PC-3 (cell line): ENCODE measurements at regions not wholly inside any gene's neighbourhood (a gene's known extent, or its start where the extent isn't known, plus 50 kb on each side); places are given as distances from the start of the nearest gene placed in this dataset.

Experiments used
- ATAC-seq: fragments of 200-7000 bp; cut with Tn5 transposase; 2 replicates; pipeline ENCODE4 v1.9.1; 2020; ENCODE audit warnings: mild to moderate bottlenecking, moderate library complexity
- BruUV-seq: library from RNA; stranded (reverse); fragments of 400-500 nt; replicated peaks from 2 replicates; lab custom pipeline; 2021; lab: Mats Ljungman, UMichigan
- CTCF ChIA-PET: fragments of 300-600 bp; sonication (Branson Sonifier 250); formaldehyde crosslinking; loops from one replicate; lab custom pipeline; 2022; ENCODE audit warnings: antibody characterized with exemption; lab: Charles Lee
- POLR2A ChIA-PET: fragments of 300-600 bp; sonication (Branson Sonifier 250); formaldehyde crosslinking; loops from one replicate; lab custom pipeline; 2022; ENCODE audit warnings: antibody characterized with exemption; ENCODE audit not compliant: unreplicated experiment; lab: Charles Lee
- DNase-seq: peaks from one replicate; pipeline ENCODE4 v3.0.0-alpha.2; 2015
- H2AFZ ChIP-seq: fragments of 300-600 bp; sonication (generic); 2 replicates; pipeline ENCODE4 v1.6.0; 2016; ENCODE audit warnings: antibody characterized with exemption, low read length
- H3F3A ChIP-seq: fragments of 300-600 bp; sonication (generic); one replicate; pipeline ENCODE4 v1.6.0; 2017; ENCODE audit warnings: antibody characterized with exemption, low read length, control low read depth, mild to moderate bottlenecking; ENCODE audit not compliant: unreplicated experiment
- H3K27ac ChIP-seq: fragments of 300-600 bp; sonication (generic); 2 replicates; pipeline ENCODE4 v1.5.1; 2016; ENCODE audit warnings: mild to moderate bottlenecking, low read length
- H3K27me3 ChIP-seq: fragments of 300-600 bp; sonication (generic); 2 replicates; pipeline ENCODE4 v1.6.1; 2016; ENCODE audit warnings: low read length, mixed read lengths
- H3K36me3 ChIP-seq: fragments of 300-600 bp; sonication (generic); 2 replicates; pipeline ENCODE4 v1.6.1; 2016; ENCODE audit warnings: low read depth, mixed run types, low read length, mixed read lengths
- H3K4me1 ChIP-seq: fragments of 300-600 bp; sonication (generic); 2 replicates; pipeline ENCODE4 v1.5.1; 2016; ENCODE audit warnings: low read length; ENCODE audit not compliant: insufficient read depth
- H3K4me2 ChIP-seq: fragments of 300-600 bp; sonication (generic); 2 replicates; pipeline ENCODE4 v1.6.0; 2016; ENCODE audit warnings: low read length
- H3K4me3 ChIP-seq: fragments of 300-600 bp; sonication (generic); 2 replicates; pipeline ENCODE4 v1.5.1; 2016; ENCODE audit warnings: mild to moderate bottlenecking, low read length, mixed read lengths
- H3K79me2 ChIP-seq: fragments of 300-600 bp; sonication (generic); 2 replicates; pipeline ENCODE4 v1.6.1; 2017; ENCODE audit warnings: low read length, mixed read lengths
- H3K9ac ChIP-seq: fragments of 300-600 bp; sonication (generic); 2 replicates; pipeline ENCODE4 v1.6.0; 2016; ENCODE audit warnings: mild to moderate bottlenecking, low read length
- H3K9me2 ChIP-seq: fragments of 300-600 bp; sonication (generic); replicated peaks from 2 replicates; pipeline ENCODE4 v1.6.1; 2016; ENCODE audit warnings: mixed run types, low read length, mixed read lengths
- H3K9me3 ChIP-seq: fragments of 300-600 bp; sonication (generic); 2 replicates; pipeline ENCODE4 v1.6.1; 2016; ENCODE audit warnings: low read length, mixed read lengths
- H4K20me1 ChIP-seq: fragments of 300-600 bp; sonication (generic); 2 replicates; pipeline ENCODE4 v1.6.1; 2016; ENCODE audit warnings: low read length, mixed read lengths
- EZH2 ChIP-seq: fragments of 300-600 bp; sonication (generic); IDR thresholded peaks from one replicate; pipeline ENCODE4 v1.6.1; 2017; ENCODE audit warnings: antibody characterized with exemption, mild to moderate bottlenecking, low read length; ENCODE audit not compliant: unreplicated experiment
- EZH2phosphoT487 ChIP-seq: fragments of 300-600 bp; sonication (generic); IDR thresholded peaks from 2 replicates; pipeline ENCODE4 v1.6.1; 2018; ENCODE audit warnings: mild to moderate bottlenecking, antibody characterized with exemption, low read length, borderline replicate concordance
- intact Hi-C: fragments of 100-400 bp; cut with micrococcal nuclease; formaldehyde crosslinking; loops from 2 replicates; pipeline ENCODE4 v1.9.0; 2023
- TF ChIP-seq, protein P1 (sequence below): fragments of 300-600 bp; sonication (generic); conservative IDR thresholded peaks from 2 replicates; pipeline ENCODE4 v1.5.1; 2017; ENCODE audit warnings: antibody characterized with exemption, low read depth, mild to moderate bottlenecking, low read length

DNA sequence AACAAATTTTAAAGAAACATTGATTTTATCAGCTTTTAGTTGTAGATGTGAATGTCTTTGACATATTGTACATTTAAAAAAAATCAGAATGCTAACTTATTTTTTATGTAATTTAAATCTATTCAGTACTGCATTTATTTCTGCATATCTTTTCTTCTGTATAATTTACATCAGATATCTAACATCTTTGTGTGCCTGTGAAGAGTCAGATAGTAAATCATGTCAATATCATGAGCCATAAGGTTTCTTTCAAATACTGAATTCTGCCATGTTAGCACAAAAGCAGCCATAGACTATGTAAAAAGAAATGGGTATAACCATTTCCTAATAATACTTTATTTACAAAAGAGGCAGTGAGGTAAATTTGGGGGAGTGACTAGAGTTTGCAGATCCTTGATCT lies 1829.2 kb downstream of the NCAM2 start:
- no peaks in the 10 kb centered on the region for H4K20me1 ChIP-seq
- H3F3A ChIP-seq = no peaks in the 10 kb centered on the region
- H3K4me1 ChIP-seq = no peaks in the 10 kb centered on the region
- no peaks in the 10 kb centered on the region for H3K9me2 ChIP-seq
- ChIA-PET CTCF (no interaction called here), POLR2A (no interaction called here)
- no peak overlapping the region for H3K9ac ChIP-seq
- H3K27me3 ChIP-seq = no peaks in the 10 kb centered on the region
- H3K79me2 ChIP-seq = no peaks in the 10 kb centered on the region
- no TSS peak for BruUV-seq
- intact Hi-C loops = no loop called here
- no peak overlapping the region for H2AFZ ChIP-seq
- no peak overlapping the region for H3K4me3 ChIP-seq
- no peaks in the 10 kb centered on the region; the same call in 1 of the 2 replicates for H3K36me3 ChIP-seq
- ATAC-seq (no peak), DNase-seq (no peak)
- no peak overlapping the region for H3K27ac ChIP-seq
- TF ChIP-seq, protein P1, sequence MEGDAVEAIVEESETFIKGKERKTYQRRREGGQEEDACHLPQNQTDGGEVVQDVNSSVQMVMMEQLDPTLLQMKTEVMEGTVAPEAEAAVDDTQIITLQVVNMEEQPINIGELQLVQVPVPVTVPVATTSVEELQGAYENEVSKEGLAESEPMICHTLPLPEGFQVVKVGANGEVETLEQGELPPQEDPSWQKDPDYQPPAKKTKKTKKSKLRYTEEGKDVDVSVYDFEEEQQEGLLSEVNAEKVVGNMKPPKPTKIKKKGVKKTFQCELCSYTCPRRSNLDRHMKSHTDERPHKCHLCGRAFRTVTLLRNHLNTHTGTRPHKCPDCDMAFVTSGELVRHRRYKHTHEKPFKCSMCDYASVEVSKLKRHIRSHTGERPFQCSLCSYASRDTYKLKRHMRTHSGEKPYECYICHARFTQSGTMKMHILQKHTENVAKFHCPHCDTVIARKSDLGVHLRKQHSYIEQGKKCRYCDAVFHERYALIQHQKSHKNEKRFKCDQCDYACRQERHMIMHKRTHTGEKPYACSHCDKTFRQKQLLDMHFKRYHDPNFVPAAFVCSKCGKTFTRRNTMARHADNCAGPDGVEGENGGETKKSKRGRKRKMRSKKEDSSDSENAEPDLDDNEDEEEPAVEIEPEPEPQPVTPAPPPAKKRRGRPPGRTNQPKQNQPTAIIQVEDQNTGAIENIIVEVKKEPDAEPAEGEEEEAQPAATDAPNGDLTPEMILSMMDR = no peak
- no peak for TF ChIP-seq EZH2phosphoT487
- TF ChIP-seq EZH2 = no peak
- peaks cover 5% of the 10 kb centered on the region; the same call in 1 of the 2 replicates for H3K9me3 ChIP-seq
- no peak overlapping the region for H3K4me2 ChIP-seq

DNA sequence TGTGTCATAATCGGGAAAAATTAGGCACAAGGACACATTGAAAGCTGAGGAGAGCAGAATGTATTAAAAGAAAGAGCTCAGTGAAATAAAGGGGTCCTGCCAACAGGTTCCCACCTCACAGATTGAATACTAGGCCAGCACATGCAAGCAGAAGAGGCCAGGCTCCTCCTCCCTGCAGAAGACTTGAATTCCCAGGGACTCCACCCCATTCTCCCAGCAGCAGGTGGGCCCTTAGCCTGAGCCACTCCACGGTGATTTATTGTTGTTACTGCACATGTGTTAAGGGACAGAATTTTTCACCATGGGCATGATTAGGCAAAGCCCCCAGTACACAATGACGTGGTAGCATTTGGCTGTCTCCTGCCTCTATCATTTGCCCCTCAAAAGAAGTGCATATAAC lies 1844.7 kb downstream of the NCAM2 start:
- H3K4me2 ChIP-seq = no peak overlapping the region
- TF ChIP-seq EZH2phosphoT487 (no peak), EZH2 (no peak)
- TF ChIP-seq, protein P1 = no peak
- no peaks in the 10 kb centered on the region for H3K79me2 ChIP-seq
- no peaks in the 10 kb centered on the region for H3K27me3 ChIP-seq
- H3K27ac ChIP-seq = no peak overlapping the region
- no peaks in the 10 kb centered on the region; the same call in 1 of the 2 replicates for H3K9me3 ChIP-seq
- no peak overlapping the region for H3K4me3 ChIP-seq
- H3K9me2 ChIP-seq = no peaks in the 10 kb centered on the region
- ChIA-PET POLR2A (interaction anchor here (0.7 kb wide), 1 partner anchor 31 kb away, joined by 3 read pairs; no protein-coding TSS in a partner anchor), CTCF (no interaction called here)
- intact Hi-C loops = no loop called here
- DNase-seq (no peak), ATAC-seq (no peak)
- no peaks in the 10 kb centered on the region for H3F3A ChIP-seq
- H3K9ac ChIP-seq = no peak overlapping the region
- no peaks in the 10 kb centered on the region for H3K4me1 ChIP-seq
- no peaks in the 10 kb centered on the region; the same call in 1 of the 2 replicates for H3K36me3 ChIP-seq
- H2AFZ ChIP-seq = no peak overlapping the region
- BruUV-seq = no TSS peak
- no peaks in the 10 kb centered on the region for H4K20me1 ChIP-seq

DNA sequence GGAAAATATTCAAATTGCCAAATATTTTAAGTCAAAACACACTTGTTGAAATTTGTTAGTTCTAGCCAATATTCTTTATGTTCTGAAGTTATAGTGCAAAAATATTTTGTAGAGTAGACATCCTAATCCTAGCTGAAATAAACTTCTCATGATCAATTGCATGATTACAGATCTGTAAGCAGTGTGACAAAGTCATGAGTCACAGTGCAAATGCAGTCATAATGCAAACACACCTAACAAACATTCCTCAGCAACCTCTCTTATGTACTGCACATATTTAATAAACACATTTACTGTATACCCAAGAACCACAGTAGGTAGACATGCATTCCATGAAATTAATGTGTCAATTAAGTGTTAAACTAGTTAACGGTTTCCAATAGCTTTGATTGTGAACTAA lies 1857.4 kb downstream of the NCAM2 start:
- Histone ChIP-seq H3K27ac (peak overlapping the region; percentile 36), H3K4me2 (peak overlapping the region; percentile 7; the same call in 1 of the 2 replicates)

More for the DNA sequence above, 1857.4 kb downstream of the NCAM2 start:
- Histone ChIP-seq H3F3A (no peaks in the 10 kb centered on the region), H4K20me1 (no peaks in the 10 kb centered on the region), H3K36me3 (no peaks in the 10 kb centered on the region), H3K27me3 (no peaks in the 10 kb centered on the region), H3K79me2 (no peaks in the 10 kb centered on the region), H2AFZ (no peak overlapping the region), H3K9me3 (no peaks in the 10 kb centered on the region), H3K9me2 (no peaks in the 10 kb centered on the region), H3K4me3 (no peak overlapping the region), H3K9ac (no peak overlapping the region), H3K4me1 (peaks cover 14% of the 10 kb centered on the region)
- ATAC-seq (peak; percentile 100), DNase-seq (peak; percentile 92)
- ChIA-PET CTCF (interaction anchor here (0.6 kb wide), 1 partner anchor 73 kb away, joined by 5 read pairs; no protein-coding TSS in a partner anchor), POLR2A (interaction anchor here (0.6 kb wide), 1 partner anchor 250 kb away, joined by 3 read pairs; no protein-coding TSS in a partner anchor)
- TF ChIP-seq EZH2phosphoT487 = no peak
- TF ChIP-seq, protein P1 = no peak
- no peak for TF ChIP-seq EZH2
- intact Hi-C loops = loop anchor here (2.0 to 10.0 kb wide), 3 partner anchors 29 to 309 kb away; no protein-coding TSS in a partner anchor
- no TSS peak for BruUV-seq
